ENCODE measurements at regions not wholly inside any gene's neighbourhood (a gene's known extent, or its start where the extent isn't known, plus 50 kb on each side); places are given as distances from the start of the nearest gene placed in this dataset.
"Not testable (repeated sequence)": the region's sequence is repeated elsewhere in the genome, so short reads cannot be mapped to it uniquely, and the experiment has no call there.

DNA sequence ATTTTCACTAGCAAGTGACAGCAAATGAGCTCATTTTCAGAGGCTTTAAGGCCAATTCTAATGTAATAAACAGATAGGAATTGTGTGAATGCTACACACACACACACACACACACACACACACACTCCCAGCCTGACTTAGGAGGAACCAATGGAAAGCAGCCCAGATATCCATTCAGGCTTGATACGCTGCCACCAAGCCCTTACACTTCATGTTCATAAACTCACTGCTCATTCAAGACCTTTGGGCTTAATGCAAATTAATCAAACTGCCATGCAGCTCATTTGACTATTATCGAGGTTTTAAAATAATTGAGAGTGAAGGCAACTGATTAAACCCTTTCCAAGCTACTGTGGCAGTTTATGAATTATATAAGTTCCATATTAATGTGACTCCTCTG, 298.9 kb upstream of the NCKAP5 start:
- no peaks in the 10 kb centered on the region for H3K27me3 ChIP-seq
- TF ChIP-seq EP300 (IDR thresholded peaks at IDR 0.05; ENCODE audit: low read depth) (no peak), POLR2A (IDR thresholded peaks at IDR 0.05) (no peak), POLR2AphosphoS5 (IDR thresholded peaks at IDR 0.05) (no peak)
- TF ChIP-seq, protein P1, sequence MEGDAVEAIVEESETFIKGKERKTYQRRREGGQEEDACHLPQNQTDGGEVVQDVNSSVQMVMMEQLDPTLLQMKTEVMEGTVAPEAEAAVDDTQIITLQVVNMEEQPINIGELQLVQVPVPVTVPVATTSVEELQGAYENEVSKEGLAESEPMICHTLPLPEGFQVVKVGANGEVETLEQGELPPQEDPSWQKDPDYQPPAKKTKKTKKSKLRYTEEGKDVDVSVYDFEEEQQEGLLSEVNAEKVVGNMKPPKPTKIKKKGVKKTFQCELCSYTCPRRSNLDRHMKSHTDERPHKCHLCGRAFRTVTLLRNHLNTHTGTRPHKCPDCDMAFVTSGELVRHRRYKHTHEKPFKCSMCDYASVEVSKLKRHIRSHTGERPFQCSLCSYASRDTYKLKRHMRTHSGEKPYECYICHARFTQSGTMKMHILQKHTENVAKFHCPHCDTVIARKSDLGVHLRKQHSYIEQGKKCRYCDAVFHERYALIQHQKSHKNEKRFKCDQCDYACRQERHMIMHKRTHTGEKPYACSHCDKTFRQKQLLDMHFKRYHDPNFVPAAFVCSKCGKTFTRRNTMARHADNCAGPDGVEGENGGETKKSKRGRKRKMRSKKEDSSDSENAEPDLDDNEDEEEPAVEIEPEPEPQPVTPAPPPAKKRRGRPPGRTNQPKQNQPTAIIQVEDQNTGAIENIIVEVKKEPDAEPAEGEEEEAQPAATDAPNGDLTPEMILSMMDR (IDR thresholded peaks at IDR 0.05) = no peak
- no peaks in the 10 kb centered on the region for H3K4me1 ChIP-seq
- WGBS, 2 donors (ENCODE audit: low coverage in 1 of 2) = 42 to 44% methylated on average over 2 of the region's 2 CpGs
- no peaks in the 10 kb centered on the region for H3K9me3 ChIP-seq
- H3K36me3 ChIP-seq = no peaks in the 10 kb centered on the region
- no peak overlapping the region for H3K4me3 ChIP-seq
- DNase-seq = no peak
- intact Hi-C loops (cut with DNase I; ENCODE audit: low total_unique reads) = no loop called here
- in situ Hi-C loops (cut with MboI; ENCODE audit: low pct_ligation_motif_present in 1 of 4, low pct_unique_long_range_greater_than_20kb in 1 of 4, low sequenced_read_pairs in 3 of 4) = no loop called here
- no peak overlapping the region for H3K27ac ChIP-seq

DNA sequence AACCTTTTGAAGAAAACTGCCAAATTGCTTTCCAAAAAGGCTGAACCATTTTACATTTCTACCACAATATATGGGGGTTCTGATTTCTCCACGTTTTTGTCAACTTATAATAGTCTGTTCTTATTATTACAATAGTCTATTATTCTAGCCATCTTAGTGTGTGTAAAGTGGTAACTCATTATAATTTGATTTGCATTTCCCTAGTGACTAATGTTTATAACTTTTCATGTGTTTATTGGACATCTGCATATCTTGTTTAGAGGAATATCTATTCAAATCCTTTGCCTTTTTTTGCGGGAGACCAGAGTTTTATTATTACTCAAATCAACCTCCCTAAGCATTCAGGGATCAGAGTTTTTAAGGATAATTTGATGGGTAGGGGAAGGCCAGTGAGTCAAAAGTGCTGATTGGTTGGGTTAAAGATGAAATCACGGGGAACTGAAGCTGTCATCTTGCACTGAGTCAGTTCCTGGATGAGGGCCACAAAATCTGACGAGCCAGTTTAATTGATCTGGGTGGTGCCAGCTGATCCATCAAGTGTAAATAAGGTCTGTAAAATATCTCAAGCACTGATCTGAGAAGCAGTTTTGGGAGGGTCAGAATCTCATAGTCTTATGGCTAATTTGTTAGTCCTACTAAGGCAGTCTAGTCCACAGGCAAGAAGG, 303.4 kb upstream of the NCKAP5 start:
- intact Hi-C loops (cut with DNase I; ENCODE audit: low total_unique reads) (no loop called here), in situ Hi-C loops (cut with MboI; ENCODE audit: low pct_ligation_motif_present in 1 of 4, low pct_unique_long_range_greater_than_20kb in 1 of 4, low sequenced_read_pairs in 3 of 4) (no loop called here)
- TF ChIP-seq POLR2A (IDR thresholded peaks at IDR 0.05) (no peak), POLR2AphosphoS5 (IDR thresholded peaks at IDR 0.05) (no peak), EP300 (IDR thresholded peaks at IDR 0.05; ENCODE audit: low read depth) (no peak)
- TF ChIP-seq, protein P1 (IDR thresholded peaks at IDR 0.05) = no peak
- DNase-seq = no peak
- WGBS, 2 donors (ENCODE audit: low coverage in 1 of 2) = 45 to 50% methylated on average over 4 of the region's 4 CpGs
- no peak overlapping the region for H3K4me3 ChIP-seq
- H3K4me1 ChIP-seq = no peaks in the 10 kb centered on the region
- H3K36me3 ChIP-seq = no peaks in the 10 kb centered on the region
- no peak overlapping the region for H3K27ac ChIP-seq
- no peaks in the 10 kb centered on the region for H3K27me3 ChIP-seq
- no peaks in the 10 kb centered on the region for H3K9me3 ChIP-seq

DNA sequence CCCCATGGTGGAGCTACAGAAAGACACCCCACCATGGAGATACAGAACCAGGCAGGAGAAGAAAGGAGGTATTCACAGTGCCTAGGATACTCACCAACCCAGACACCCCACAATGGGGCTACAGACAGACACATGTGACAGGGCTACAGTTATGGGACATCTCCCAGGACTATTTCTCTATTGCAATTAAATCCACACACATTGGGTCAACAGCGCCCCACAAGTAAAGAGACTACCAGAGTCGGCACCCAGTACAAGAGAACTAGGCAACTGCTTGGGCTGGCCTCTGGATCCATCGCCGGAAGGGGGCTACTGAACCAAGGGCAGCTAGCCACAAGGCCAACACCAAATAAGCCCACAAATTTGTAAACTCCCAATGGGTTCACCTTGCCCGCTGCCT, 310.1 kb upstream of the NCKAP5 start:
- in situ Hi-C loops (cut with MboI; ENCODE audit: low pct_ligation_motif_present in 1 of 4, low pct_unique_long_range_greater_than_20kb in 1 of 4, low sequenced_read_pairs in 3 of 4) (loop anchor here in 3 of 4 donors (25.0 kb wide), 3 partner anchors 359 to 559 kb away; no protein-coding TSS in a partner anchor), intact Hi-C loops (cut with DNase I; ENCODE audit: low total_unique reads) (no loop called here)
- no peaks in the 10 kb centered on the region for H3K4me1 ChIP-seq
- DNase-seq = no peak
- no peaks in the 10 kb centered on the region for H3K27me3 ChIP-seq
- WGBS, 2 donors (ENCODE audit: low coverage in 1 of 2) = 86 to 96% methylated on average over 1 to 5 of the region's 5 CpGs
- no peak for TF ChIP-seq POLR2AphosphoS5 (IDR thresholded peaks at IDR 0.05)
- TF ChIP-seq, protein P1 (IDR thresholded peaks at IDR 0.05) = no peak
- no peak for TF ChIP-seq EP300 (IDR thresholded peaks at IDR 0.05; ENCODE audit: low read depth)
- no peak for TF ChIP-seq POLR2A (IDR thresholded peaks at IDR 0.05)
- no peaks in the 10 kb centered on the region for H3K9me3 ChIP-seq
- H3K27ac ChIP-seq = no peak overlapping the region
- H3K36me3 ChIP-seq = no peaks in the 10 kb centered on the region
- no peak overlapping the region for H3K4me3 ChIP-seq

DNA sequence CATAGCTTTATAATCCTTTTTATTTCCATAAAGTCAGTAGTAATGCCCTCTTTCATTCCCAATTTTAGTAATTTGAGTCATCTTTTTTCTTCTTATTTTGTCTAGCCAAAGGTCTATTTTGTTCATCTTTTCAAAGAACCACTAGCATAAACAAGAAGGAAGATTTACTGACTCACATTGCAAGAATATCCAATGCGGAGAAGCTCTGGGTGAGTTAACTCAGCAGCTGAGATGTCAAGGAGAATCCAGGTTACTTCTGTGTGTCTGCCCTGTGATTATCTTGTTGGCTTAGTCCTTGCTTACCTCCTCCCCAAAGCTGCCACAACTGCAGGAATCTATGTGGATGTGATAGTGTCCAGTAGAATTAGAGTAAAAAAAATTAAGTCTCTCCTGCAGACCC, 311.4 kb upstream of the NCKAP5 start:
- Histone ChIP-seq H3K4me3 (no peak overlapping the region), H3K27me3 (no peaks in the 10 kb centered on the region), H3K9me3 (no peaks in the 10 kb centered on the region), H3K27ac (no peak overlapping the region), H3K4me1 (no peaks in the 10 kb centered on the region), H3K36me3 (no peaks in the 10 kb centered on the region)
- in situ Hi-C loops (cut with MboI; ENCODE audit: low pct_ligation_motif_present in 1 of 4, low pct_unique_long_range_greater_than_20kb in 1 of 4, low sequenced_read_pairs in 3 of 4) = loop anchor here in 3 of 4 donors (25.0 kb wide), 3 partner anchors 358 to 558 kb away; no protein-coding TSS in a partner anchor
- DNase-seq = no peak
- TF ChIP-seq POLR2A (IDR thresholded peaks at IDR 0.05) = no peak
- TF ChIP-seq EP300 (IDR thresholded peaks at IDR 0.05; ENCODE audit: low read depth) = no peak
- no peak for TF ChIP-seq POLR2AphosphoS5 (IDR thresholded peaks at IDR 0.05)
- TF ChIP-seq, protein P1 (IDR thresholded peaks at IDR 0.05) = no peak
- WGBS, 2 donors (ENCODE audit: low coverage in 1 of 2) = 90 to 93% methylated on average over 1 of the region's 1 CpG
- intact Hi-C loops (cut with DNase I; ENCODE audit: low total_unique reads) = no loop called here

DNA sequence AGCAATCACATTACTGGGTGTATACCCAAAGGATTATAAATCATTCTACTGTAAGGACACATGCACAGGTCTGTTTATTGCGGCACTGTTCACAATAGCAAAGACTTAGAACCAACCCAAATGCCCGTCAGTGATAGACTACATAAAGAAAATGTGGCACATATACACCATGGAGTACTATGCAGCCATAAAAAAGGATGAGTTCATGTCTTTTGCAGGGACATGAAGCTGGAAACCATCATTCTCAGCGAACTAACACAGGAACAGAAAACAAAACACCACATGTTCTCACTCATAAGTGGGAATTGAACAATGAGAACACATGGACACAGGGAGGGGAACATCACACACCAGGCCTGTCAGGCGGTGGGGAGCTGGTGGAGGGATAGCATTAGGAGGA, 313.9 kb upstream of the NCKAP5 start:
- DNase-seq; H3K4me1 ChIP-seq; intact Hi-C loops (cut with DNase I; ENCODE audit: low total_unique reads); H3K27me3 ChIP-seq; H3K27ac ChIP-seq; H3K4me3 ChIP-seq; H3K9me3 ChIP-seq; H3K36me3 ChIP-seq: not testable (repeated sequence)
- in situ Hi-C loops (cut with MboI; ENCODE audit: low pct_ligation_motif_present in 1 of 4, low pct_unique_long_range_greater_than_20kb in 1 of 4, low sequenced_read_pairs in 3 of 4) = loop anchor here in 3 of 4 donors (25.0 kb wide), 3 partner anchors 355 to 555 kb away; no protein-coding TSS in a partner anchor
- WGBS, 2 donors (ENCODE audit: low coverage in 1 of 2) = 58 to 82% methylated on average over 3 to 4 of the region's 4 CpGs
